GM19395 (cell line): ENCODE measurements at regions not wholly inside any gene's neighbourhood (a gene's known extent, or its start where the extent isn't known, plus 50 kb on each side); places are given as distances from the start of the nearest gene placed in this dataset.

Source experiments
- ATAC-seq: cut with Tn5 transposase; IDR thresholded peaks from one replicate; pipeline ENCODE4 v1.9.1; 2021; ENCODE audit warnings: mild to moderate bottlenecking, moderate library complexity; ENCODE audit not compliant: unreplicated experiment

DNA sequence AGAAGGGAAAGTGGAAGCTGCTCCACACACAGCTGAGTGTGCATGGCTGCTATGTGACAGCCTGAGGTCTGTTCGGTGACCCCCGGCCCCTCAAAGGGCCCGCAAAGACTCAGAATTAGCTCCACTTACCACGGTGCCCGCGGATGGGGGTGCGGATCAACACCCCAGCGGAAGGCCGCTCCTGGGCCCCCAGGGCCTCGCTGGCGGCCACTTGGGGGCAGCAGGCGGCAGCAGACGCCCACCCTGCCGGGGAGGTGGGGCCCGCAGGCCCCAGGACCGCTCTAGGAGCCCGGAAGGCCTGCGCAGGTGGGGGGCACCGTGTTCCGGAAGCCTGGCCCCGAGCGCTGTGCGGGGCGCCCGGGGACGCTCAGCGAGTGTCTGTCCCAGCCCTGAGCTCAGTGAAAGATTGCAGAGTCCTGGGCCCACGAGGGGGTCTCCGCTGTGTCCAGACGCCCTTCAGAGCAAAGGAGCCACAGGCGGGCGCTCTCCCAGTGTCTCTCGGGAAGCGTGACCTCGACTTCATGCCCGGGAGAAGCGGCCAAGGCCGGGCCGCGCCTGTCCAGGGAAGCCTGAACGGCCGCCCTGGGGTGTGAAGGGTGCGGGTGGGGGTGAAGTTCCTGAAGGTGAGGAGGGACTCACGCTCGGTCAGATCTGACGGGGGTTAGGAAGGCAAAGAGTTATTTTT lies 118.7 kb downstream of the VAPA start:
- no peak for ATAC-seq

DNA sequence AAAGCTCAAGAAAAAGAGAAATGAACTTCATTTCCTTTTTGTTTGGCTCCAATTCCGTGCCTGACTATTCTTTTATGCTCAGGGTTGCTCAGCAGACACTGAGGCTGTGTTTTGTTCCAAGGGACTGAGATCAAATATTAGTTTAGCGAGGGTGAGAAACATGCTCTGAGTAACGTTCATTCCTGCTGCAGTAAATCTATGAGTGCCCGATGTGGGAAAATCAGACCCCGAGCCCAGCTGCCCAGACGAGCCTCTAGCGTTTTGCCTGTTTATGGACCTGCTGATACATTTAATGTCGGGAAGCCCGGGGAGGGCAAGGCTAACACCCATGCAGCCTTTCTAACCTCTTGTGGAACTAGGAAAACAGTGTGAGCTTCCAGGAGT lies 119.2 kb downstream of the VAPA start:
- ATAC-seq = no peak

DNA sequence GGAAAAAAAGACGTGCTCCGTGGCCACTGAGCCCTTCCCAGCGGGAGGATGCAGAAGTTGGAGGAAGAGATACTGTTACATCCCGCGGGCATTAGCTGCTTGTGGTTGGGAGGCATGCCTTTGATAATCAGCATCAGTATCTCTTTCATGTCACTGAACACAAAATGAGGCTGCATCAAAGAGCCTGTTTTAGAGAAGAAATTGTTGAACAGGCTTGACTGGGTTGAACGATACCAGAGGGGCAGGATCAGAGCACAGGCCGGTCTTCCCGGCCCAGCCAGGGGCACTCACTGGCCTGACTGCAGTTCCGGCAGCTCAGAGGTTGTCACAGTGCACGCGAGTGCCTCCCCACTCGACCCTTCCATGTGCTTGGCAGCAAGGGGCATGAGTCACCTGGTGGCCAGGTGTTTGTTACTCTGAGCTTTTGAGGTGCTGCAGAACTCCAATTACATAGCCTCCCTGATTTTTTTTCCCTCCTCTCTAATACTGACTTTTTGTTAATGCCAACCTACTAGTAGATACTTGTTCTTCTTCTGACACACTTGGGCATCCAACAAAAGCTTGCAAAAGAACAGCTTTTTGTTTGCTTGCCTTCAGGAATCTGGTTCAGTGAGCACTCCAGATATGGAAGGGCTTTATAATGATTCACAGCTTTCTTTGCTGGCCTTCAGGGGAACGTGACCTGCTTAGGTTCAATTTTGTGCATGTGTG lies 121.6 kb downstream of the VAPA start:
- ATAC-seq = no peak

DNA sequence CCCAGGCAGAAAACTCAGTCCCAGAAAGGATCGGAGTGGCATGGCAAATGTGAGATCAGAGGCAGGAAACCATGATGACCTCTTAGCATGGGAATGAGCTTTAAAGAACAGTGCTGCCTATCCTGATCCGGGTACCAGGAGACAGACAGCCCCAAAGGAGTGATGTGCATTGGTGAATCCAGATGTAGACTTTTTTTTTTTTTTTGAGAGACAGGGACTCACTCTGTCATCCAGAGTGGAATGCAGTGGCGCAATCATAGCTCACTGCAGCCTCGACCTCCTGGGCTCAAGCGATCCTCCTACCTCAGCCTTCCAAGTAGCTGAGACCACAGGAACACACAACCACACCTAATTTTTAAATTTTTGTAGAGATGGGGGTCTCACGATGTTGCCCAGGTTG lies 122.7 kb downstream of the VAPA start:
- no peak for ATAC-seq

DNA sequence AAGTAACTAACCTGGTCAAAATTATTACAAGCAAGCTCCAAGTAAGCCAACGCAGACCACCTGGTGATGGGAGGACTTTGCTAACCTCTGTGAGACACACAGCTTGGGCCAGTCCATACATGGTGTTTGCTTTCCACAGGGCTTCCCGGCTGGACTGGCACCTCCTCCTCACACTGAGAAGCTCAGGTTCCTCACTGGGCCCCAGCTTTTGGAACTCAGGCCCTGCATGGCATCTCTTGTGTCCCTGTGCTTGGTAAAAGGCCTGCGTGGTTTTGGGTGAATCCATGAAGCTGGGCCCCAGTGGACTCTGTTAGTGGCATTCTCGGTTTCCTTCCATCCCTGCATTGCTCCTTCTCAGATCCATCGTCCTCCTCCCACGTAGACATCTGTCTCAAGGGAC lies 123.4 kb downstream of the VAPA start:
- no peak for ATAC-seq

DNA sequence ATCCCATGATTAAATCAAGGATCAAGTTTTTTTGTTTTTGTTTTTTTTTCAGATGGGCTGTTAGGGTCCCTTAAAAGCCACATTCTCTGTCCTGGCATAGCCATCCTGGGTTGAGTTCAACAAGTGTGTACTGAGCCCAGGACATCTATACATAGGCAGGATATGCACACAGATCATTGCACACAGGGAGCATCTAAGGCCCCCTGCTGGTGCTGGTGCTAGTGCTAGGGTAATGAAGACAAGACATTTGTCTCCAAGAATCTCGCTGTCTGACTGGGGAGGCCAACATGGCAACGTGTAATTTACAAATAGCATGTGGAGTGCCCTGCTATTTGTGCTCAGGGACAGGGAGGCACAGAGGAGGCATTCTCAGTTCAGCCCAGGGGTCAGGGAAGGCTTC lies 124.5 kb downstream of the VAPA start:
- ATAC-seq = no peak

DNA sequence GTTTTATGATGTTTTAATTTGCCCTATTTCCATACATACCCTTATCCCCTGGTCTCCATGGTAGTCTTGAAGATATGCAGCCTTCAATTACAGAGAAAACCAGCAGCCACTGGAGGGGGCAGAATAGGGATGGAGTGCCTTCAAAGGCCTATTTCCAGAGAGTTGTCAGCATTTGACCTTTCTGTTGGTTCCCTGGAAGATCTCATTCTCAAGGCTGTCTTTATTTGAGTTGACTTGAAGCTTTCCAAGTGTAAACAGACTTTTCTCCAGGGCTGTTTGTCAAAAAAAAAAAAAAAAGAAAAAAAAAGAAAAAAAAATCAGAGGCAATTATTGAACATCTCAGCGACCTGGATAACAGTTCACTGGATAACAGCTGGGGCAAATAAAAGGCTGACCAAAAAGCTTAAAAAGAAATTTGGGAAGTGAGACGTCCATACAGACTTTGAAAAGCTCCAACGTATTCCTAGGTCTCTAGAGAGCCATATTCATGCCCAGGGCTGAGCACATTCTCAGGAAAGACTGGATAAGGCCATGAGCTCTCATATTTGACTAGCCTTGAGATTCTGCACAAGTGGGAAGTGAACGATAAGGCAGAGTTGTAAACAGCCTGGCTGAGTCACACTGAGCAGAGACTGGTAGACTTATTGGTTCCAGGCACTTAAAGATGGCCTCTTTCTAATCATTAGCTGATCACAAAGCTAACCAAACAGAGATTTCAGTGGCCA lies 126.6 kb downstream of the VAPA start:
- ATAC-seq = no peak

DNA sequence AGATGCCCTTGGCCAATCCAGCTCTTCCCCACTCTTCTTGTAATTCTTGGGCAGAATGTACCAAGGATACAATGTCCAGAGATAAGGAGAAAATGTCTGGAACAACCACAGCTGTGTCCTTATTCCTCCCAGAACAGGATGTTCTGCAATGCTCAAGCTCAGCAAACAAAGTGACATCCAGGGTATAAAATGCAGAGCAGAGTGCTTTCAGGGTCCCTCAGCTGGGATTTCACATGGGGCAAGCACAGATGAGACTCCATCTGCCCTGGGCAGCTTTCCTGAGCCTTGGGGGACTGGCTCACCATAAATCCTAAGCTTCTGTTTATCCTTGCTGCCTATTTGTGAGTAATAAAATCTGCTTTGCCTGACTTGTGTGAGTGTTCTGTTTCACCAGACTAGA lies 127.4 kb downstream of the VAPA start:
- no peak for ATAC-seq

DNA sequence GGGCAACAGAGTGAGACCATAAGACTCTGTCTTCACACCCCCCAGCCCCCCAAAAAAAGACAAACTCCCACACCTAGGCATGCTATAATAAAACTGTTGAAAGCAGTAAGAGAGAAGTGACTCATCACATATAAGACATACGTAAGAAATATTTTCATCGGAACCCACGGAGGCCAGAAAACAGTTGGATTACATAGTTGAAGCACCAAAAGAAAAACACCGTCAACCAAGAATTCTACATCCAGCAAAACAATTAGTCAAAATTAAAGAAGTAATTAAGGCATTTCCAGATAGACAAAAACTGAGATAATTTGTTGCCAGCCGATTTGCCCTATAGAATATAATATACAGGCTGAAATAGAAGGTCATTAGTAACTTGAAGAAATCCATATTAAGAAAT lies 128.7 kb downstream of the VAPA start:
- no peak for ATAC-seq

DNA sequence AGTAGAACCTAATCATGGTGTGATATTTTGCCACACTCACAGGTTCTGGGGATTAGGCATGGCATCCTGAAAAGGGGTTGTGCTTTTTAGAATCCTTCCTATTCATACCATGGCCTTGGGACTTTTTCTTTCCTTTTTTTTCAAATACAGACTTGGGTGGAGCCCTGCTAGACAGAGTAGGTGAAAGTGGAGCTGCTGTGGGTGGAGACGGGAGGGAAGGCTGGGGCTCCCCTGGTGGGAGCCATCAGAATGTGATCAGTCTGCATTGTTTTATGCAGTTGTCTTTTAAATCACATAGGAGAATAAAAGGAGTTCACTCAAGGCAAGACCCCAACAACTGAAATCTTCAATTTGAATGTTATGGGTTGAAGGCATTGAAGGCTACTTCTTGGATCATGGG lies 130.2 kb downstream of the VAPA start:
- no peak for ATAC-seq

DNA sequence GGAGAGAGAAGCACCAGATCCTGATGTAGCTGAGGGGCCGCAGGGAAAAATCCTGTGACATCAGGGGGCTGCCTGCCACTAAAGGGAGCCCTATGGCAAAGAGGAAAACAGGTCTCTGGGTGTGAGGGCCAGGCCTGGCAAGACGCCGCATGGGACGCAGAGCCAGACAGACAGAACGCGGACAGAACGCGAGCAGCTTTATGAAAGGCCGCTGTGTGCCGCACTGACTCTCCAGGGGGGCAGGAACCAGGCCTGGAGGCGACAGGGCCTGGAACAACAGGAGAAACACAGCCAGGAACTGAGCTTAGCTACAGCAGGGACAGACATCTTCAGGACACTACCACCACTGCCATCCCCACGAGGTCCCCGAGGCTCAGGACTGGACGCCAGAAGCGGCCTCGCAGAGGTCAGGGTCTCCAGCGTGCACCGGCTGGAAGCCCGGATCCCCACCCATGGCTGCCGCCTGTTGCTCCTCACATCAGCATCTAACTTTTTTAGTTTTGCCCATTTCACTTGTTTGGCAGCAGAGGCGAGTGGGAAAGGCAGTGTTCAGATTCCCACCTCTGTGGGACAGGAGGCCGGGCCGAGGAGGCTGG lies 131.6 kb downstream of the VAPA start:
- ATAC-seq = no peak

DNA sequence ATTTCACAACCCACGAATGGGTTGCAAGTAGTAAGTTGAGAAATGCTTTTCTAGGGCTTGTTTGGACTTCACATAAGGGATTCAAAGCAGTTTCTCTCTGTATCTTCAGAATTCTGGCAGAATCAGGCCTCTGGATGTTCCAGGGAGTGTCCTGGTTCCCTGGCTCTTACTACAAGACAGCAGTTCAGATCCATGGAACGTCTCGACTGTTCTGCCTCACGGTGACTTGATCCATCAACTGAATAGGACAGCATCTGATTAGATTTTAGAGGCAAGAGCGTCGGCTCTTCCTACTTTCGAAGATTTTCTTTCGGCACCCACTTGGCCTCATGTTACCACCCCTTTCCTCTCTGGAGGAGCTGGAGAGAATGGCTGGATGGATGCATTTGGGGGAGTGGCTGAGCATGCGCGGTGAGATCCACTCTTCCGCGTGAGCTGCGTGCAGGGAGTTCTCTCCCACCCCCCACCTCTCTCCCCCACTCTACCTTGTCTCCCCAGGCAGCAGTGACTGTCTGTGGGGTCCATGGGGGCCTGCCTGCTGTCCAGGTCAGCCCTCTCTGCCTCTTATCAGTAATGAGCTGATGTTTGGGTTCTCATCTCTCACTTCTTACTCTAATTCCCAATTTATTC lies 132.5 kb downstream of the VAPA start:
- no peak for ATAC-seq

DNA sequence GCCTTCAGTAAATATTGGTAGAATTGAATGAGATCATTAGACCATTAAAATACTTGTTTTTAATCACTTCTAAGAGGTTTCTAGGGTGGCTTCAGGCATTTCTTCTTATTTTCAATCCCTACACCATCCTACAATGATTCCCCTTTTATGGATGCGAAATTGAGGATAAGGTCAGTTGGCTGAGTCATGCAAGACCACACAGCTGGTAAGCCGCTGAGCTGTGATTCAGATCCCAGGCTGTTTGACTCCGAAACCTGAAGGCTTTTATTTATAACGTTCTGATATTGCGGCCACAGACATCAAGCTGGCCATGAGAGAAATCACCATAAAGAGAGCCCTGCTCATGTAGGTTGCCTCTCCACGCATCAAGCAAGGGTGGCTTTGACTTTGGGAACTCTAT lies 133.4 kb downstream of the VAPA start:
- ATAC-seq = no peak

DNA sequence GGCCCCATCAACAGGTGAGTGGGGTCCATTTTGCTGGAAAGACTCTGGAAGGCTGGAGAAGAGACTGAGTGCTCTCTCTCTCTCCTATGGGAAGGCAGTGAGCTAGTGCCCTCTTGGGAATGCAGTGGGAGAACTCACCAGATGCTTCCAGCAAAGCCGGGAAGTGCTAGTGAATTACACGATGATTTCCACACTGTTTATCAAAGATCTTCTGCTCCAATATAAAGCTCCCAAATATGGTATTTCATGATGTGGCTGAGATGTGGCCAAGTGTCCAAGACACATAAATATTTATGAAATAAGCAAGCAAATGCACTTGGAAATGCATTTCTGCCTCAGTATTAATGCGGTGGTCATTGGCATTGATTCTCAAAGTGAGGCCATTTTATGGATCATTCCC lies 135.9 kb downstream of the VAPA start:
- no peak for ATAC-seq

DNA sequence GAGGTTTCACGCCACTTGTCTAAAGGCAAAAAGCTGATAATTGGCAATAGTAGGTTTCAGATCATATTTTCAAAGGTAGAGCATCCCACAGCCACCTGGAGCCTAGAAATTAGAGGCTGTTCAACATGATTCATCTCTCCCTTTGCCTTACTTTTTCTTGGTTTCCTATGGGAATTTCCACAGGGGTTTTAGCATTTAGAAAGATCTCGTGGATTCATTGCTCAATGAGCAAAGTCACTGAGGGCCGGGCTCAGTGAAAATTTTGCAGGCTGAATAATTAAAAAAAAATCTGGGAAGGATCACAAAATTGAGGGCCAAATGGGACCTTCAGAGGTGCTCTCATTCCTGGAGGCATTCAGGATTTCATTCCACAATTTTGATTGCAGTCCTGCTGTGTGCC lies 137.1 kb downstream of the VAPA start:
- ATAC-seq = no peak

DNA sequence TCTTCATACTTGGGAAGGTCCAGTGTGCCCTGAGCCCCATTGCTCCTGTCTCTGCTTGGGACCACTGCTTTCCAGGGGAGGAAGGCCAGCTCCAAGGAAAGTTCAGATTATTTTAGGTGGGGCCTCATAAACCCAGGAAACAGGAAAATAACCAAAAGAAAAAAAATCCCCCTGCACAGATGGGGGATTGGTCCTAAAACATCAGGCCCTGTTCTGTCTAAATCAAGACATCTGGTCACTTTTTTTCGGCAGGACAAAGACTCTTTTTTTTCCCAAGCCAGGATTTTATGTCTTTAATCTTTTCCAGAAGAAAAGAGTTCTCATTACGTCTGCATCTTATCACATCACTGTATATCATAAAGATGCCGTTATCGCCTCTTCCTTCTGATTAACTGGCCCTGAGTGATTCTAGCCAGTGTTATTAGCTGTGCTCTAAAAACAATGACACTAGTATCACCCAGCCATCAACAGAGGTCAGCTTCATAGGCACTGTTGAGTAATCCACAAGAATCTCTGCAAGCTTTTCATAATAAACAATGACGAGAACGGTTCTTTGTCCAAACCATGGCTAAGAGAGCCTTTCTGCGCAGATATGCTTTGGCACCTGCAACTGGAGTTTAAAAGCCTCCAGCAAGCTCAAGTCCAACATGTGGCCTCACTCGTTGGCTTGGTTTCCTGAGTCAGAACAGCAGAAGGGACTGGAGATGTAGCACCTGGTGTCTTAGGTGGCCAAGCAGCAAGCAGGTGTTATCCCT lies 138.2 kb downstream of the VAPA start:
- ATAC-seq = no peak

DNA sequence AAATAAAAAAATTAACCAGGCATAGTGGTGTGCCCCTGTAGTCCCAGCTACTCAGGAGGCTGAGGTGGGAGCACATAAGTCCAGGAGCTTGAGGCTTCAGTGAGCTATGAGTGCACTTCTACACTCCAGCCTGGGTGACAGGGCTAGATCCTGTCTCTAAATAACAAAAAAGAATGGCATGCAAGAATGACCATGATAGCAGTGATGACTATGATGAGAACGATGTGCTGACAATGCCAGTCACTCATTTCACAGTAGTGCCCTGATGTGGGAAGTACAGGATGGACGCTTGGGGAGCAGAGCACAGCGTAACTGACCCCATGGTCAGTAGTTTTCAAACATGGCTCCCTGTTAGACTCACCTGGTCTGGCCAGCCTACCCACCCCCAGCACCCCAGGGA lies 139.1 kb downstream of the VAPA start:
- ATAC-seq = no peak

DNA sequence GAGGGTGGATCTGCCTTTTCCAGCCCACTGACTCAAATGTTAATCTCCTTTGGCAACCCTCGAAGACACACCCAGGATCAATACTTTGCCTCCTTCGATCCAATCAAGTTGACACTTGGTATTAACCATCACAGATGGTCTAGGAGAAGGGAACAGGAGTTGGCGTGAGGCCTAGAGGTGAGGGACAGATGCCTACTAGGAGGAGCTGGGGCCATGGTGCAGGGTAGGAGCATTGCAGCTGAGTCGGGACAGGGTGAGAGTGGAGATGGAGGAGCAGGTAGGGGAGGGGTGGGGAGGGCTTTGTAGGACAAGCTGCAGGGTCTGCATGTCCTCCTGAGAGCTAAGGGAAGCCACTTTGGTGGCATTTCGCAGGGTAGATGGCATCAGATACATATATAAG lies 140.0 kb downstream of the VAPA start:
- no peak for ATAC-seq

DNA sequence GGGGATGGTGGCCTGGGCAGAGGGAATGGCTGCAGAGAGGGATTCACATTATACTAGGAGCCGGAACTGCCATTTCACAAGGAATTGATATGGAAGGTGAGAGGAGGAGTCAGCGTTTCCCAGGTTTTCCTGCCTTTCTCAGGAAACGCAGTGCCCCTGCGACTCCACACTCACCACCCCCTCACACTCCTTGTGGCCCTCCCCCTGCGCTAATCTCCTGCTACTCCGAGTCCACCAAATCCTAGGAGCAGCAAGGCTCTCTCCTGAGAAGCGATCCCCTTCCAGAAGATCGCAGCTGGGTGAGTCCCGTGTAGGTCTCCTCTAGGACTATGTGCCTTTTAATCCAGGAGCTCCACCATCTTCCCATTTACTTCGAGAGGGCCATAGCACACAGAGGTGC lies 140.6 kb downstream of the VAPA start:
- ATAC-seq = no peak

DNA sequence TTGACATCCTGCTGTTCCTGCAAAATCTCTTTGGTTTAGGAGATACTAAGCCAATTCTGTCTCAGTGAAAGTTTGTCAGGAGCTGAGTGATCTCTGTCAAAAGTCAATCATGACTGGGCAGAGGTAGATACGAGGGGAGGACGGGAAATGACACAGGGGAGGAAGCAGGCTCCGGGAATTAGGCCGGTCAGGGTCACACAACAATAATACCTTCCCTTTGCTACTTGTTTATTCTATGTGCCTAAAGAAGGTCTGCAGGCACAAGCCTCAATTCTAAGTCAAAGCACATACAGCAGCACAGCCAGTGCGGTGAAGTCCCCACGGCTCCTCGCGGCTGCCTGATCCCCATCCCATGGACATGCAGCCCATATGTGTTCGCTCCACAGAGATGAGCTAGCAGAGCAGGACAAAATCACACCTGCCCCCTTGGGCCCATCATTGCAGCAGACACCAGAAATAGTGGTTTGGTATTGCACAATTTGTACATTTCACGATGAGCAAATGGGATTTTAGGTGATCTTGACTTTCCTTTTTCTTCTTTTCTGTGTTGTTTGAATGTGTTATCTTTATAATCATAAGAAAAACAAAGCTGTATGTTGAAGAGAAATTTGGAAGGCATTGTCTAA lies 141.4 kb downstream of the VAPA start:
- ATAC-seq = no peak
